ENCODE measurements at regions not wholly inside any gene's neighbourhood (a gene's known extent, or its start where the extent isn't known, plus 50 kb on each side); places are given as distances from the start of the nearest gene placed in this dataset.

DNA sequence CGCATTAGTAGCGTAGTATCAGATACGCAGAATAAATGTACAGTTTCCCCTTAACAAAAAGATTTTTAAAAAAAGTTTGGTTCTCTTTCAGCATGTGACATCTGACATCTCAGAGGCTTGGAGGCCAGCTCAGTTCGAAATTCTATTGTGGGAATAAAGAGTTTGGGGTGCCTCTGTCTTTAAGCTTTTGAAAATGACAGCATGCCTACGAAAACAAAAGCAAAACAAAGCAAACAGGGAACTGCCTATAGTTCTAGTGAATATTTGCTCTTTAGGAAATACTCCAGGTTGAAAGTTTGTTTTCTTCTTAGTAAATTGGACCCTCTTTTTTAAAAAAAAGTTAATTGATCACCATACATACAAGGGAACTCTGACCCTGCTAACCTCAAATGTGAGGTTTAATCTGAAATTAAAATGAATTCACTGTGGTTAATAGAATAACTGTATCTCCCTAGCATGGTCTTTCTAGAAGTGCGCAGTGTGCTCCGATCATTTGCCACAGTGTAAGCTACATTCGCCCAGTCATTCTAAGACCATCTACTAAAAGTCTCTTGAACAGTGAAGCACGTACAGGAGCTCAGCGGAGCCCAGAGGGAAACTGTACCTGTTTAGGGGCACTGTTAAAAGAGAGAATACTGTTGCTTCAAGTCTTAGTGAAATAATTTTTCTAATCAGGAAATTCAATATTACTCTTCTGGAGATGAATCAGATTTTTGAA lies 347.0 kb upstream of the CDH2 start:
- no peak for DNase-seq (ENCODE audit: low read depth)

DNA sequence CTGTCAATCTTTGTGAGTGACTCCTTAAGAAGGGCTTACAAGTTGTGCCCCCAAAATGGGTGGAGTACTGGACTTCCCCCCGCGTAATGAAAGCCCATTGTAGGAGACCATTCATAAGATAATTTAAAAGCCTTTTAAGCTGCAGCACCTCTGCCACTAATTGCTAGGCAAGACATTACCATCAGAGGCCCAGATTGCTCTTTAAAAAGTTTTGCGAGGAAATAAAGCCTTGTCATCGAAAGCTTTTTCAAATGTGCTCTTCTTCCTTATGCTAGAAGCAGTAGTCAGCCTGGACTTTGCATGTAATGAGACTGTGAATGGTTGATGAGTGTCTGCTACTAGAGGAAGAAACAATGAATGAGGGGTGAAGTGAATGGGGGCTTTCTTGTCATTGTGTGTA lies 345.3 kb upstream of the CDH2 start:
- no peak for DNase-seq (ENCODE audit: low read depth)

DNA sequence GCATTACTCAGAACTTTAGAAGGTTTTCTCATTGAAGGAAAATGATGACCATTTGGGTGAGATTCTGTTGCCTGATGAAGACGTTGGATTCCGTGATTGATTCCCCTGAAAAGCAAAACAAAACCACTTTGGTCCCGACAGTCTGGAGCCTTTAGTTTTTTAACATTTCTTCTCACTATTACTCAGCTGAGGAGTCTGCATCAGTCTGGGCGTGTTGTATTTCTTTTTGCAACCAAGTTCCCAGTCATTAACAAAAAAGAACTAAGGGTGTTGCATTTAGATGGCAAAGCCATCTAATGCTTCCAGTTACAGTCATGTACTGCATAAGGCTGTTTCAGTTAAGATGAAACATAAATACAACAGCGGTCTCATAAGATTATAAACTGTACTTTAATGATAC lies 343.1 kb upstream of the CDH2 start:
- no peak for DNase-seq (ENCODE audit: low read depth)

DNA sequence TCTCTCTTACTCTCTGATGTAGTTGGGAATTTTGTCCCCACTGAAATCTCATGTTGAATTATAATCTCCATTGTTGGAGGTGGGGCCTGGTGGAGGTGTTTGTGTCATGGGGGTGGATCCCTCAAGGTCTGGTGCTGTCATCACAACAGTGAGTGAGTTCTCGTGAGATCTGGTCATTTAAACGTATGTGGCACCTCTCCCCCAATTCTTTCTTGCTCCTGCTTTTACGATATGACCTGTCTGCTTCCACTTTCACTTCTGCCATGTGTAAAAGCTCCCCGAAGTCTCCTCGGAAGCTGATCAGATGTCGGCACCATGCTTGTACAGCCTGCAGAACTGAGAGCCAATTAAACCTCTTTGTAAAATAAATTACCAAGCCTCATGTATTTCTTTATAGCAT lies 337.8 kb upstream of the CDH2 start:
- no peak for DNase-seq (ENCODE audit: low read depth)

DNA sequence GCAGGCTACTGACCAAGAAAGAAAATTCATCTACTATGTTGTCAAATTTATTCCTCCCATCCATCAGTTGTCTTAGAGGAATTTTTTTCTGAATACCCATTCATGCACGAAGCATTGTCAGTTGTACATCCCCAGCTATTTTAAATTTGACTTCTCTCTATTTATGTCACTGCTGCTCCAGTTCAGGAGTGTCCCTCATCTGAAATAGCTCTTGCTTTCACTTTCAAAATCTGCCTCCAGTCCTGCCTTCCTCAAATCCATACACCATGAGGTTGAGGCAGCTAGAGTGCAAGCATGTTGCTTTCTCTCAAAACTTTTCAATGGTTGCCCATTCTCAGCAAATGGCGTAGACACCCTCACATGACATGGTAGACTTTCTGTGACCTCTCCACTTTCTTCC lies 335.4 kb upstream of the CDH2 start:
- DNase-seq (ENCODE audit: low read depth) = peak; percentile 26

DNA sequence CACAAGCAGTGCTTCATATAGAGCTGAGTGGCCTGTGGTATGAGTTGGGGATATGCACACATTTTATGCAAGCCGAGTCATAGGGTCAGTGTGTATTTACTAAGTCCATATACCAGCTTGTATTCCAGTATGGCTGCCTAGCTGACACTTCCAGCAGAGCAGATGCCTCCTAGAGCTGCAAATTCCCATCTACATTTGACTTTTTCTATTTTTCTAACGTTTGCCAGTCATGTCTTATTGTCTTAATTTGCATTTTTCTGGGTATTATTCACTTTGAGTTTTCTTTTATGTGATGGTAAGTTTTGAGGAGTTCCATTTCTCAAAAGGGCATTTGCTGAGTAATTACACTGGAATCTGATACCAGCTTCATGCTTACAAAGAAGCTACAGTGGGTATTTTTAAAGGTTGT lies 334.5 kb upstream of the CDH2 start:
- peak; percentile 73 for DNase-seq (ENCODE audit: low read depth)

DNA sequence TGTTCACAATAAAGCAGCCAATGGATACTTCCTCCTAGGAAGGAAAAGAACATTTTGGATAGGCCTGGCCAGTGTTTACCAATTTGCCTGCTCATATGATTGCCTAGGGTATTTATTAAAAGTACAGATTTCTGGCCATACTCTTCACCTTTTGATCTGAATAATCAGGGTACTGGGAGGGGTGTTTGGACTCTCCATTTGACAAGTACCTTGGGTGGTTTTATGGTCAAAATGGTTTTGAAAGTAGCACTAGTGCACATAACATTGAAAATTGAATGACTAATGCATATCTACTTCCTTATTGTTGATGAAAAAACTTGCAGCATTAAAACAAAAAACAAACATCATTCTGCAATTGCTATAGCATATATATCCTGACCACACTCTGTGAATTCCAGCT lies 333.3 kb upstream of the CDH2 start:
- no peak for DNase-seq (ENCODE audit: low read depth)

DNA sequence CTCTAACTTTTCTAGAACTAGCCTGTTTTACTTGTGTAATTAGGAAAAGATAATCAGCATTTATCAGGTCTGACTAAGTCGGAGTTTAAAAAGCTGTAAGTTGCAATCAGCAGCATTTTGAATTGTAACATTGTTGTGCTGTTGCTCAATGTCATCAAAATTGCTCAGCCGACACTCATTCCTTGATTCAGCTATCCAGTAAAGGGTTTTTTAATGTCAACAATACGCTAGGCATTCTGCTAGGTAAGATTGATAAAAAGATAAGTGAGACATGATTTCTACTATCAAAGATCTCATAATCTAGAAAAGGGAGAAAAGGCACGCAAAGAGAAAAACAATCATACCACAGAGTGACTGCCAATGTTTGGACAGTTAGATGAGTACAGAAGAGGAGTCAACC lies 327.1 kb upstream of the CDH2 start:
- no peak for DNase-seq (ENCODE audit: low read depth)

DNA sequence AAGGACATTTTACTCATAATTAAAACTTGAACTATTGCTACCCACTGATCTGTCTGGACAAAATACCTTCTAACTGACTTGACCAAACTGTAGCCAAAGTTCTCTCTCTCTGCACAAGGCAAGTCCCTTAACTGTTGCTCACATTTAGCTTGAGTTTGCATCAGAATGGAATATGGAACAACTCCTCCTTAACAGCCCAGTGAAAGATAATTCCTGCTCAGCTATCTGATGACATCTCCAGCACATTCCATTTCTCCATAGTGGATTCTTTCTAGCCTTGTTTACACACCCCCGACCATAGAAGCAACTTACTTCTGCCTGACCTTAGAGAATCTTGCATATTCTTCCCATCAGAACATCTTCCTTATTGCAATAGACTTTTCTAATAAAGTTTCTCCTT lies 317.2 kb upstream of the CDH2 start:
- no peak for DNase-seq (ENCODE audit: low read depth)

DNA sequence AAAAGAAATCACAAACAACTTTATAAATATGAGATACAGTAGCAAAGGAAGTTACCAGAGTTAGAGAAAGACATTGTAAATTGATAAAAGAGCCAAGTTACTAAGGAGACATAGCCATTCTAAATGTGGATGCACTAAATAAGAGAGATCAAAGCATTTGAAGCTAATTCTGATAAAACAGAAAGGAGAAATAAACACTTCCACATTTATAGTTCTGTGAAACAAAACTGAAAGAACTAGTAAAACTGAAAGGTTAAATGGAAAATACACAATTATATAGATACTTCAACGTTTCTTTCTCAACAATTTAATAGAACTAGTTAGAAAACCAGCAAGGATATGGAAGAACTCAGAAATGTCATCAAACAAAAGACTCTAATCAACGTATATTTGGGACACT lies 309.0 kb upstream of the CDH2 start:
- no peak for DNase-seq (ENCODE audit: low read depth)

DNA sequence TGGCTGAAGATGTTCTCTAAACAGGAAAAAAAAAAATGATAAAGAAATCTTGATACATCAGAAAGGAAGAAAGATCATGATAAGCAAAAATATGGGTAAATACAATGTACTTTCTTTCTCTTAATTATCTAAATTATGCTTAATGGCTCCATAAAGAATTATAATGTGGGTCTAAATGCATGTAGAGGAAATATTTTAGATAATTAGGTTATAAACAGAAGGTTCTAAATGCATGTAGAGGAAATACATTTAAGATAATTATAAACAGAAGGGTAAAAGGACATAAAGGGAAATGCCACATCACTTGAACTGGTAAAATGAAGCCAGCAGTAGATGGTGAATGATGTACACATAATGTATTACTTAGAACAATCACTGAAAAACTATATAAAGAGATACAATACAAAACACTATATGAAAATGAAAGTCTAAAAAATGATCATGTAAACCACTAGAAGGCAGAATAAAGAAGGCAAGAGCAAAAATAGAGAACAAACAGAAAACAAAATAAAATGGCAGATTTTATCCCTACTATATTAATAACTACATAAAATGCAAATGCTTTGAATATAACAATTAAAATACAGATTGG lies 308.4 kb upstream of the CDH2 start:
- peak; percentile 6 for DNase-seq (ENCODE audit: low read depth)

DNA sequence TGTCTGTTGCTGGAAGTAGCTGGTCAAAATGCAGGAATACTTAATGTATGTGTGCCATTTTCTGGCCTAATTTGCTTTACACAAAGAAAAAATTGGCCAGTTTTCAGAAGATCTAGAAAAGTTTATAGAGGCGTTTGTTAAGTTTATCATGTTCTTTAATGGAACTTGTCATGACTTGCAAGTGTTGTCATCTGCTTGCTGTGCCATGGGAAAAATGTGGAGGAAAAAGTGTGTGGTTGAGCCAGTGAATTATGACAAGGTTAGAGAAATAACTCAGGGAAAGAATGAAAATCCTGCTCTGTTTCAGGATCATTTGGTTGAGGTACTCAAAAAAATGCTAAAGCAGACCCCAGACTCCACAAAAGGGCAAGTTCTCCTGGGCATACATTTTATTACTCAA lies 301.6 kb upstream of the CDH2 start:
- no peak for DNase-seq (ENCODE audit: low read depth)

DNA sequence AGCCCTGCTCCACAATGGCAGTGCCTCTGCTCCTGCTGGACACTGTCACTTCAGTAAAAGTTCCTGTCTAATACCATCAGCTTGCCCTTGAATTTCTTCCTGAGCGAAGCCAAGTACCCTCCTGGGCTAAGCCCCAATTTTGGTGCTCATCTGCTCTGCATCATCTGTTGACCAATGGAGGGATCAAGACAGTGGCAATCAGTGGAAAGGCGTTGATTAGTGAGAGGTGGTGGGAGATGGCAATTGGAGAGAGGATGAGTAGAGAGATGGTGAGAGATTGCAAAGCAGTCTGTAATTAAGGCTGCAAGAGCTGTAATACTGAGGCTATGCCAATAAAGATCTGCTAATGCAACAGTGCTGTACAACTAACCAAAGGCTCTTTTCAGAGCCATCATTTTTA lies 299.4 kb upstream of the CDH2 start:
- no peak for DNase-seq (ENCODE audit: low read depth)

DNA sequence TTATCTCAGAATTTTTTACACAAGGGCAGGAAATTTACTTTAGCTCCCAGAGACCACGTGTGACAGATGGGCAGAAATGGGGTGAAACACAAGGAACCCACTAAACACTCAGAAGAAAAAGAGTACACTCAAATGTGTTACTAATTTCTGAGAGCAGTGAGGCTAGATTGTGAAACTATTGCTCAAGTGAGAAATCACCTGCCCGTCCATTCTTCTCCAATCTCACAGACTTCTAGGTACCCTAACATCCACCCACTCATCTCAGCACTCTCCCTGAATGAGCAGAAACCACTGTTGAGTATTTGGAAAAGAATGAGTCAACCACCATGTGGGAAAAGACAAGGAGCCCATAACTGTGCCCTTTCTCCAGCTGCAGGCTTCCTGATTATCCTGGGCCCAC lies 293.0 kb upstream of the CDH2 start:
- no peak for DNase-seq (ENCODE audit: low read depth)

DNA sequence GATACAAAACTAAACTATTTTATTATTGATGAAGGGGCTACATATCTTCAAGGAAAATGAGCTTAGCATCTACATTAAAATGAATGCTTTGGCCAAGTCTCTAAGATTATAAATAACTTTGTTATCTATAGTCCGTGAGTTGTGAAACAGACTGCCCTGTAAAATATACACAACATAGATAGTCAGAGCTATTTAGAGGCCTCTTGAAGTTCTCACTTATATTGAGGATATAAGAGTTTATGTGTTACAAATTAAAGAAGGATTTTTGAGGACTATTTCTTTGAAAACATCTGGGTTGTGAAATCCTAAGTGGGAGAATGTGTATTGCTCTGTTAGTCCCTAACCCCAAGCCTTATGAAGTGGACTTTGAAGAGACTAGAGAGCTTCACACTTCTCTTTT lies 292.0 kb upstream of the CDH2 start:
- no peak for DNase-seq (ENCODE audit: low read depth)

DNA sequence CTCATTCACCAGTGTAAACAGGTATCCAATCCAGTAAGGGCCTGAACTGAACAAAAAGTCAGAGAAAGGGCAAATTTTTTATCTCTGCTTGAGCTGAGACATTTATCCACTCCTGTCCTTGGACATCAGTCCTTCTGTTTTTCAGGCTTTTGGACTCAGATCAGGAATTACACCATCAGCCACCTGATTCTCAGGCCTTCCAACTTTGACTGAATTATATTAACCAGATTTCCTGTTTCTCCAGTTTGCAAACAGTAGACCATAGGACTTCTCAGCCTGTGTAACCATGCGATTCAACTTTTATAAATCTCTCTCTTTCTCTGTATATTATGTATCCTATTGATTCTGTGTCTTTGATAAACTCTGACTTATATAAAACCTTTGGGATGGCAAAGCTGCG lies 289.3 kb upstream of the CDH2 start:
- DNase-seq (ENCODE audit: low read depth) = no peak

DNA sequence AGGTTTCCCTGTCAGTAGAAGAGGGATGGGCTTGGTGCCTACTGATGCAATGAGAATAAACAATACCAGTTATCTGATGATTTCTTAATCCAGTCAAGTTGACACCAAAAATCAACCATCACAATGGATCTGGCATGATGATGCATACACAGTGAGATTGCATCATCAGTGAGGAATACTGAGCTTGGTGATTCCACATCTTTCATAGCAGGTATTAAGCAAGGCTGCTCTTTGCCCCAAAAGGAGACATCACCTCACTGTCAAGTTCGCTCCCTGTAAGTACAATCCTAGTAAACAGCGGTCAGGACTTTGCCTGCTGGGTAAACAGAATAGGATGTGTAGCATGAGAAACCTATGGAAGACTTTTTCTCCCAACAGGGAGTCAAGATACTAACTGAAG lies 282.7 kb upstream of the CDH2 start:
- DNase-seq (ENCODE audit: low read depth) = peak; percentile 6

DNA sequence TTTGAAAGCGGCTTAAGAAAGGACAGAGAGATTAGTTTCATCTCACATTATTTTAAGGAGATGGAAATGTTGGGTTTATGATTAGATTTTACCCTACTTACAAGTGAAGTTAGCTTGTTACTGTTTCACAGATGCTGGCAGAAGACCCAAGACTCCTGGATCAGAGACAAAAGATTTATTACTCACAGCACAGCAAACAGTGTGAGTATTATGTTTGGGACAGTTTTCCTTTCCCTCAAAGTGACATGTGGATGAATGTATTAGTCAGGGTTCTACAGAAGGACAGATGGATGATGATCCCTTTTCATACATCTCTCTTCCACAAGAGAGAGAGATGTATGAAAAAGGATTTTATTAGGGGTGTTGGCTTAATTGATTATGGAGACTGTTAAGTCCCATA lies 281.8 kb upstream of the CDH2 start:
- no peak for DNase-seq (ENCODE audit: low read depth)

DNA sequence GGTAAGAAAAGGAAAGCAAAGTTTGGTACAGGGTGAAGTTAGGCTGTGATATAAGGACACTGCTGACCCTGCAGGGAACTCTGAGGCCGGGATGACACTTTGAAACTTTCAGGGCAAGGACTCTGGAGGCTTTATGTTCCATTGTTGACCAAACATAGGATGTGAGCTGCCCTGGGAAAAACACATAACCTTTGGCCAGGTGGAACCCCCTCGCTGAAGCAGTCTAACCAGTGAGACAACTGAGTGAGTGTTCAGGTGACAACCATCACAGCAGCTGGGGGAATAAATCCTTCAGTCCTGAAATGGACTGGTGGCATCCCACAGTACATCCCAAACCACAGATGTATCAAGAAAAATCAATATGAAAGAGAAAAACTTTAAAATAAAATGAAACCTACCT lies 280.9 kb upstream of the CDH2 start:
- DNase-seq (ENCODE audit: low read depth) = no peak

DNA sequence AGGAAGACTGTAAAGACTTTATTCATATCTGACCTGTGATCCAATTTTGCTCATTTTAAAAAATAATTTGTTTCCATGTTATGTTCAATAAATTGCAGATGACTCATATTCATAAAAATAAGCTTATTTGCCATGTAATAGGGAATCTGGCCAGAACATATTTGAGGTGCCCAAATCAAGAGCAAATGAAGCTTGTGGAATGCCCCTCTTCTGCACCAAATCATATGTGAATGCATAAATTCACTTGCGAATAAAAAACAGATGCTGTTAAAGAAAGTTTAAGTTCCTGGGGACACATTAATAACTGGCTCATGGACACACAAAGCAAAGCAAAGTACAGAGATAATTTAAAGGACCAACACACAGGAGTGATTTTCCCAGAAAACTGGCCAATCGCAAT lies 279.0 kb upstream of the CDH2 start:
- no peak for DNase-seq (ENCODE audit: low read depth)

DNA sequence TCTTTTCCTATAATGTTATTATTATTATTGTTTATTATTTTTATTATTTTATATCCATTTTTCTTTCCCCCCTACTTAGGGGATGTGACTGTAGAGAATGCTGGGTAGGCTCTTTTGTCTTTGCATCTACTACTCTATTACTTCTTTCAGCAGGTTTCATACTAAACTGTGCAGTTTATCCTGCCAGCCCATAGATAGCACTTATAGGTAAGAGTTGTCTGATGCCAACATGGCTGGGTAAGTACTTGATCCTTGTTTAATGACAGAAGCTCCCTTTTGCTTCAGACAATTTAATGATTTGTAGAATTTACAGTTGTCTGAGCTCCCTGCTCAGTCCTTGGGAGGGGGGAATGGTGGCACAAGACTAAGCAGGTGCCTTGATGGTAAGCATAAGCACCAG lies 262.9 kb upstream of the CDH2 start:
- no peak for DNase-seq (ENCODE audit: low read depth)

DNA sequence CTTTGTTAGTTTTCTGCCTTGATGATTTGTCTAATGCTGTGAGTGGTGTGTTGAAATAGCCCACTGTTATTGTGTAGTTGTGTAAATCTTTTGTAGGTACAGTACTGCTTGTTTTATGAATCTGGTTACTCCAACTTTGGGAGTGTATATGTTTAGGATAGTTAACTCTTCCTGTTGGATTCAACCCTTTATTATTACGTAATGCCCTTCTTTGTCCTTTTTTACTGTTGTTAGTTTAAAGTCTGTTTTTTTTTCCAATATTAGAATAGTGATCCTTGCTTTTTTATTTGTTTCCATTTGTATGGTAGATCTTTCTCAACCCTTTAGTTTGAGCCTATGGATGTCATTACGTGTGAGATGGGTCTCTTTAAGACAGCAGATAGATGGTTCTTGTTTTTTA lies 261.5 kb upstream of the CDH2 start:
- no peak for DNase-seq (ENCODE audit: low read depth)

DNA sequence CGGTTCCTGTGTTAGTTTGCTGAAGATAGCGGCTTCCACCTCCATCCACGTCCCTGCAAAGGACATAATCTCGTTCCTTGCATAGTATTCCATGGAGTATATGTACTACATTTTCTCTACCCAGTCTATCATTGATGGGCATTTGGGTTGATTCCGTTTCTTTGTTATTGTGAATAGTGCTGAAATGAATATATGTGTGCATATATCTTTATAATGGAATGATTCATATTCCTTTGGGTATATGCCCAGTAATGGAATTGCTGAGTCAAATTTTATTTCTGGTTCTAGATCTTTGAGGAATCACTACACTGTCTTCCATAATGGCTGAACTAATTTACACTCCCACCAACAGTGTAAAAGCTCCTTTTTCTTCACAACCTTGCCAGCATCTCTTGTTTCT lies 255.4 kb upstream of the CDH2 start:
- DNase-seq (ENCODE audit: low read depth) = peak; percentile 24

DNA sequence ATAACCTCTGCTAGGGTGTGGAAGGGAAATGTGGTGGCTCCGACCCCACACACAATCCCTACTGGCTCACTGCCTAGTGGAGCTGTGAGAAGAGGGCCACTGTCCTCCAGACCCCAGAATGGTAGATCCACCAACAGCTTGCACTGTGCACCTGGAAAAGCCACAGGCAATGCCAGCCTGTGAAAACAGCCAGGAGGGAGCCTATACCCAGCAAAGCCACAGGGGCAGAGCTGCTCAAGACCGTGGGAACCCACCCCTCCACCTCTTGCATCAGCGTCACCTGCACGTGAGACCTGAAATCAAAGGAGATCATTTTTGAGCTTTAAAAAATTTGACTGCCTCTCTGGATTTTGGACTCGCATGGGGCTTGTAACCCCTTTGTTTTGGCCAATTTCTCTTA lies 249.0 kb upstream of the CDH2 start:
- DNase-seq (ENCODE audit: low read depth) = no peak
